Parathyroid adenoma (tissue), 2 donors: ENCODE measurements at regions not wholly inside any gene's neighbourhood (a gene's known extent, or its start where the extent isn't known, plus 50 kb on each side); places are given as distances from the start of the nearest gene placed in this dataset.

Source experiments
- H2AFZ ChIP-seq: fragments of 300-600 bp; sonication (generic); one replicate; pipeline ENCODE4 v1.7.0; 2017; ENCODE audit warnings: antibody characterized with exemption, mild to moderate bottlenecking
- H3K27ac ChIP-seq: fragments of 300-600 bp; sonication (generic); one replicate; pipeline ENCODE4 v1.7.0; 2017
- H3K27me3 ChIP-seq: fragments of 300-600 bp; sonication (generic); one replicate; pipeline ENCODE4 v1.7.0; 2017; ENCODE audit warnings: low read length; ENCODE audit not compliant: control insufficient read depth, insufficient read depth
- H3K36me3 ChIP-seq: fragments of 300-600 bp; sonication (generic); one replicate; pipeline ENCODE4 v1.7.0; 2017; ENCODE audit warnings: low read length; ENCODE audit not compliant: control insufficient read depth, insufficient read depth
- H3K4me1 ChIP-seq: fragments of 300-600 bp; sonication (generic); one replicate; pipeline ENCODE4 v1.7.0; 2017; ENCODE audit warnings: control low read depth
- H3K4me2 ChIP-seq: fragments of 300-600 bp; sonication (generic); one replicate; pipeline ENCODE4 v1.7.0; 2017; ENCODE audit warnings: low read length
- H3K4me3 ChIP-seq: fragments of 300-600 bp; sonication (generic); one replicate; pipeline ENCODE4 v1.7.0; 2017; ENCODE audit warnings: low read depth, low read length
- H3K79me2 ChIP-seq: fragments of 300-600 bp; sonication (generic); one replicate; pipeline ENCODE4 v1.7.0; 2017; ENCODE audit warnings: control low read depth
- H3K9ac ChIP-seq: fragments of 300-600 bp; sonication (generic); one replicate; pipeline ENCODE4 v1.7.0; 2017; ENCODE audit warnings: mild to moderate bottlenecking
- H3K9me3 ChIP-seq: fragments of 300-600 bp; sonication (generic); one replicate; pipeline ENCODE4 v1.7.0; 2017; ENCODE audit warnings: low read length; ENCODE audit not compliant: control insufficient read depth
- TF ChIP-seq, protein P1 (sequence below): fragments of 300-600 bp; sonication (generic); IDR thresholded peaks from one replicate; pipeline ENCODE4 v1.7.0; 2017; ENCODE audit warnings: antibody characterized with exemption, mild to moderate bottlenecking
- donor health status: primary hyperparathyroidism.

DNA sequence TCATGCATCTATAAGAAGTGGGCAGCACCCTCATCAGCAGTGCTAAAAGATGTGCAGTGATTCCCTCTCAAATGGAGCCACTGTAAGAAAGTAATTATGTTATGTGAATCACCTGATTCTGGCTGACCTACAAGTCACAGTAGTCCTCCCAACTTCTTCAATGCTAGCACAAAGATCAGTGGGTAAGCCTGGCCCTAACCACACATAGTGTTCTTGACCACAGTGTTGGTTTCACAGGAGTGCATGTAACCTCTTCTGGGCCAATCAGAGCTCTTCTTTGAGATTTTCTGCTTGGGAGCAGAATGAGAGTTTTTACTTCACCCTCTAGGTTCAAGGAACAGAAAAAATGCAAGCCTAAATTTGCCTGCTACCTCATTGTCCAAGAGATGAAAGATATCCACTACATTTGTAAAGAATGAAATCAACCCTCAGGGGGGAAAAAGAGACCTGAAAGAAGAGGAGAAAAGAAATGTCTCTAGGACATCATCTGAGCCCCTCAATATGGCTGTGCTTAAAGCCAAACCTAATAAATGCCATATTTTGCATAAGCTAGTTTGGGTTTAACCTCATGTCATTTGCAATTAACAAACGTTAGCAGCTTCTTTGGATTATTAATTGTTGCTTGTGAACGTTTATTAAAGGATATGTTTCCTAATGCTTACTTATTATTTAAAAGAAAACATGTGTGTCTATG is 65.3 kb upstream of the ADRB2 start:
- Histone ChIP-seq H3K4me3 (no peak overlapping the region), H3K79me2 (no peaks in the 10 kb centered on the region), H3K36me3 (no peaks in the 10 kb centered on the region), H3K27ac (no peak overlapping the region), H3K27me3 (no peaks in the 10 kb centered on the region), H2AFZ (no peak overlapping the region), H3K4me2 (no peak overlapping the region), H3K9ac (no peak overlapping the region), H3K9me3 (peaks cover 6% of the 10 kb centered on the region), H3K4me1 (no peaks in the 10 kb centered on the region)
- TF ChIP-seq, protein P1, sequence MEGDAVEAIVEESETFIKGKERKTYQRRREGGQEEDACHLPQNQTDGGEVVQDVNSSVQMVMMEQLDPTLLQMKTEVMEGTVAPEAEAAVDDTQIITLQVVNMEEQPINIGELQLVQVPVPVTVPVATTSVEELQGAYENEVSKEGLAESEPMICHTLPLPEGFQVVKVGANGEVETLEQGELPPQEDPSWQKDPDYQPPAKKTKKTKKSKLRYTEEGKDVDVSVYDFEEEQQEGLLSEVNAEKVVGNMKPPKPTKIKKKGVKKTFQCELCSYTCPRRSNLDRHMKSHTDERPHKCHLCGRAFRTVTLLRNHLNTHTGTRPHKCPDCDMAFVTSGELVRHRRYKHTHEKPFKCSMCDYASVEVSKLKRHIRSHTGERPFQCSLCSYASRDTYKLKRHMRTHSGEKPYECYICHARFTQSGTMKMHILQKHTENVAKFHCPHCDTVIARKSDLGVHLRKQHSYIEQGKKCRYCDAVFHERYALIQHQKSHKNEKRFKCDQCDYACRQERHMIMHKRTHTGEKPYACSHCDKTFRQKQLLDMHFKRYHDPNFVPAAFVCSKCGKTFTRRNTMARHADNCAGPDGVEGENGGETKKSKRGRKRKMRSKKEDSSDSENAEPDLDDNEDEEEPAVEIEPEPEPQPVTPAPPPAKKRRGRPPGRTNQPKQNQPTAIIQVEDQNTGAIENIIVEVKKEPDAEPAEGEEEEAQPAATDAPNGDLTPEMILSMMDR: no peak

DNA sequence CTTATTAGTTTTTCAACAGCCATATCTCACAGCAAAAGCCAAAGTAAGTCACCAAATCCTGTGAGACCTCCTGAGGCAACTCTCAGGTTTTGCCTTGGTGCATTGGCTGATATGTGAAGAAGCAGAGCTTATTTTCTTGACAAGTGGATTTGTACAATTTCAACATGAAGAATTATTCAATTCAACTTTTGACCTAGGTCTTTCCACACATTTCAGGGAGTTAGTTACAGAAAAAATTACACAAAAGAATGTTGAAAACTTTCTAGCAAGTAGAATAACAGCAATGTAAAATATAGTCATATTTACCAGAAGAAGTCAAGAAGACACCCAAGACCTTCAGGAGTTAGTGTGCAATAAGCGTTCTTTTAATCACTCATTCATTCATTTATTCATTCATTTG is 62.4 kb upstream of the ADRB2 start:
- no peaks in the 10 kb centered on the region for H3K36me3 ChIP-seq
- H3K4me2 ChIP-seq: no peak overlapping the region
- no peaks in the 10 kb centered on the region for H3K9me3 ChIP-seq
- H3K9ac ChIP-seq: no peak overlapping the region
- no peaks in the 10 kb centered on the region for H3K79me2 ChIP-seq
- H3K4me1 ChIP-seq: no peaks in the 10 kb centered on the region
- no peak overlapping the region for H3K27ac ChIP-seq
- H2AFZ ChIP-seq: no peak overlapping the region
- H3K4me3 ChIP-seq: no peak overlapping the region
- no peaks in the 10 kb centered on the region for H3K27me3 ChIP-seq
- TF ChIP-seq, protein P1: no peak

- Histone ChIP-seq H3K27ac (no peak overlapping the region), H3K4me1 (no peaks in the 10 kb centered on the region), H3K4me3 (no peak overlapping the region), H3K4me2 (no peak overlapping the region), H3K36me3 (no peaks in the 10 kb centered on the region), H3K79me2 (no peaks in the 10 kb centered on the region), H3K9me3 (no peaks in the 10 kb centered on the region), H2AFZ (no peak overlapping the region), H3K9ac (no peak overlapping the region), H3K27me3 (no peaks in the 10 kb centered on the region)
- TF ChIP-seq, protein P1: no peak
Observed at GRCh38 chr5:148765061-148765460, 61.4 kb upstream of the ADRB2 start.

DNA sequence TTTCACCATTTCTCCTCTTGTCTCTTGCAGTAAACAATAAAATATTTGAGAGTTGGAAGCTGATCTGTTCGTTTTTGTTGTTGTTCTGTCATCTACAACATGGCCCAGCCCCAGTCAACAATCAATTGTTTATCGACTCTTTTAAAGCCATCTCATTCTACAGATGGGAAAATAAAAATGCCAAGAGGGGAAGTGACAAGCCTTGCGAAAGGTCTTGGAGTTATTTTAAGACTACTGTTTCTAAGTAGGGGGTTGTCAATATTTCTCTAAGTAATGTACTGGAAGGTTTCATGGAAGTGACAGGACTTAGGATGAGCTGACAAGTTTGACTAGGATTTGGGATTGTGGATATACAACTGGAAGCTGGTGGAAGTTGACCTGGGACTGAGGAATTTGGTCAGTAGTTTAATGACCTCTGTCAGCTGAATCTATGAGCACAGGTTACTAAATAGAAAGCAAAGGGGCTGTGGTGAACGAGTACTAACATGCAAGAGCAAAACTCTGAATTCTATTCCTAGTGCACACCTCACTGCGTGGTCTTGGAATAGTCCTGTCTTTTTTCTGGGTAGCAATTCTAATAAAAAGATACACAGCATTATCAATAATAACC is 57.5 kb upstream of the ADRB2 start:
- TF ChIP-seq, protein P1: no peak
- H3K4me1 ChIP-seq: no peaks in the 10 kb centered on the region
- no peaks in the 10 kb centered on the region for H3K27me3 ChIP-seq
- H3K9ac ChIP-seq: no peak overlapping the region
- no peak overlapping the region for H3K4me2 ChIP-seq
- no peak overlapping the region for H3K27ac ChIP-seq
- no peaks in the 10 kb centered on the region for H3K9me3 ChIP-seq
- H3K36me3 ChIP-seq: no peaks in the 10 kb centered on the region
- H3K4me3 ChIP-seq: no peak overlapping the region
- H3K79me2 ChIP-seq: no peaks in the 10 kb centered on the region
- H2AFZ ChIP-seq: no peak overlapping the region

GRCh38 chr5:148769941-148770340 is 56.5 kb upstream of the ADRB2 start:
- Histone ChIP-seq H3K4me3 (no peak overlapping the region), H2AFZ (no peak overlapping the region), H3K9ac (no peak overlapping the region), H3K27me3 (no peaks in the 10 kb centered on the region), H3K4me1 (no peaks in the 10 kb centered on the region), H3K4me2 (no peak overlapping the region), H3K9me3 (no peaks in the 10 kb centered on the region), H3K36me3 (no peaks in the 10 kb centered on the region), H3K79me2 (no peaks in the 10 kb centered on the region), H3K27ac (no peak overlapping the region)
- TF ChIP-seq, protein P1: no peak
